NCI-H524 (cell line): ENCODE measurements at regions not wholly inside any gene's neighbourhood (a gene's known extent, or its start where the extent isn't known, plus 50 kb on each side); places are given as distances from the start of the nearest gene placed in this dataset.
"Not testable (repeated sequence)": the region's sequence is repeated elsewhere in the genome, so short reads cannot be mapped to it uniquely, and the experiment has no call there.

Experiments used
- DNase-seq, 2 experiments: peaks; one replicate each; lab custom pipeline; 2025; lab: John Stamatoyannopoulos, UW

DNA sequence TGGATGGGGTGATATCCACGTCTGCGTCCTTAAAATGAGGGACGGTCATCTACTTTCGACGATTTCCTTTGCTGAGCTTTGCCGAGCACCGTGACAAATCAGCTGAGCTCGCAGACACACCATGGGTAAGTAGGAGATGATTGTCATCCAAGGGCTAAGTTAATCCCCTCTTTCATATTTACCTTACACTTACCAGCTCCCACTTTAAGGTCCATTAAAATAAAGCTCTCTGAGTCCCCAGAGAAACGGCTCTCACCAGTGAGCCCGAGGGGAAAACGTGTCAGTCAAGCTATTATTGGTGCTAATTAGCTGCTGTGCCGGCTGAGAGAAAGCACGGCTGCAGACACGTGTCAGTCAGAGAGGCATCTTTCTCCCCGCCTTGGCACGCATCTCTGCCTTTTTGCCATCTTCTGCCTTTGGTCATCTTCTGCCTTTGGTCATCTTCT lies 72.2 kb downstream of the CRLF2 start:
- no peak for DNase-seq

- DNase-seq: no peak
These were observed 73.3 kb downstream of the CRLF2 start for GRCh38 chrX:1139185-1139500.

- DNase-seq: no peak
These were observed 73.8 kb downstream of the CRLF2 start for GRCh38 chrX:1138476-1139184.

DNA sequence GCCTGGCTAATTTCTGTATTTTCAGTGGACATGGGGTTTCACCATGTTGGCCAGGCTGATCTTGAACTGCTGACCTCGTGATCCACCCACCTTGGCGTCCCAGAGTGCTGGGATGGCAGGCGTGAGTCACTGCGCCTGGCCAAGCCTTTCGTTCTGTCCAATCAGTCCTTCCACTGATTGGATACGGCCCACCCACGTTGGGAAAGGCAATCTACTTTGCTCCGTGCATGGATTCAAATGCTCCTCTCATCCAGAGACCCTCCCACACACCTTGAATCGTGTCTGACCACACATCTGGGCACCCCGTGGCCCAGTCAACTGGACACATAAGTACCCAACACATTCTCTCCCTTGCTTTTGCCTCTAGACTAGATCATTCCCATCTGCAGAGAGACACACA lies 74.9 kb downstream of the CRLF2 start:
- DNase-seq: no peak

DNA sequence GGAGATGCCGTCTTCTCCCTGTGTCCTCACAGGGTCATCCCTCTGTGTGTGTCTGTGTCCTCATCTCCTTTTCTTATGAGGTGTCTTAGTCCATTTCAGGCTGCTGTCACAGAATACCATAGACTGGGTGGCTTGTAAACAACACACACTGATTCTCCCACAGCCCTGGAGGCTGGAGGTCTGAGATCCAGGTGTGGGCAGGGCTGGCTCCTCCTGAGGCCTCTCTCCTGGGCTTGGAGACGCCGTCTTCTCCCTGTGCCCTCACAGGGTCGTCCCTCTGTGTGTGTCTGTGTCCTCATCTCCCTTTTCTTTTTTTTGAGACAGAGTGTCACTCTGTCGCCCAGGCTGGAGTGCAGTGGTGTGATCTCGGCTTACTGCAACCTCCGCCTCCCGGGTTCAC lies 75.9 kb downstream of the CRLF2 start:
- DNase-seq: not testable (repeated sequence)

DNA sequence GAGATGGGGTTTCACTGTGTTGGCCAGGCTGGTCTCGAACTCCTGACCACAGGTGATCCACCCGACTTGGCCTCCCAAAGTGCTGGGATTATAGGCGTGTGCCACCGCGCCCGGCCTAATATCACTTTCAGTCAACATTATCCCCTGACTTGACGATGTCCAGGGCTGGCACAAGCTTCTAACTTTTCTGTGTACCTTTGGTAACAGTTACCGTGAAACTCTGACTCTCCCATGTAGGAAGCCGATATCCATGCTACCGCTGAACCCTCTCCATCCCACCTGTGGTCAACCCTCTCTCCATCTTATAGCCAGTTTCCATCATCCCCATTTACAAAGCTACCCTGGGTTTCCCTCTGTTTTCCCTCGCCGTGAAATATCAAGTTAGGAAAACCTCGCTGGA lies 77.5 kb downstream of the CRLF2 start:
- no peak for DNase-seq

- no peak for DNase-seq
These were observed 78.3 kb downstream of the CRLF2 start for GRCh38 chrX:1134156-1134555.

DNA sequence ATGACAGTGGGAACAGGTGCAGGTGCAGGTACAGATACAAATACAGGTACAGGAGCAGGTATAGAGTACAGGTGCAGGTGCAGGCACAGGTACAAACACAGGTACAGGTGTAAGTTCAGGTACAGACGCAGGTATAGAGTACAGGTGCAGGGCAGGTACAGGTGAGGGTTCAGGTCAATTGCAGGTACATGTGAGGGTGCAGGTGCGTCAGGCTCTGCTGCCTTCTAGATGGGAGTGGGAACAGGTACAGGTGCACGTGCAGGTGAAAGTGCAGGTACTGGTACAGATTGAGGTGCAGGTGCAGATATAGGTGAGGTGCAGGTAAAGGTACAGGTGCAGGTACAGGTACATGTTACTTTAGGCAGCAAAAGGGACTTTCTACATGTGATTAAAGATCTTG lies 85.7 kb downstream of the CRLF2 start:
- no peak for DNase-seq

DNA sequence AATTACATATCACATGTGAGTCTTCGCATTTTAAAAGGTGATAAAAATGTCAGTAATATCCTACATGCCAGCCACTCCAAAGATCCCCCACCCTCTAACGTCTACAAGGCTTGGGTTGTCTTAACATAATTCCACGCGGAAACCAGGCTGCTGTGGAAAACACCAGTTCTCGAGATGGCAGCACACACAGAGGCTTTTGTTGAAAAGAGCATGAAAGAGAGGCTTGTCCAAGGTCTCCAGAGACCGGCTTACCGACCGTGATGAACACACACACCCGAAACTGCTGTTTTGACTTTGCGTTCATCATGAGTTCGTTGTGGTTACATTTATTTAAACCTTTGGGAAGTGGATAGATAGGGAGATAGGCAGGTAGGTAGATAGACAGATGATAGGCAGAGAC lies 87.9 kb downstream of the CRLF2 start:
- DNase-seq: no peak

DNA sequence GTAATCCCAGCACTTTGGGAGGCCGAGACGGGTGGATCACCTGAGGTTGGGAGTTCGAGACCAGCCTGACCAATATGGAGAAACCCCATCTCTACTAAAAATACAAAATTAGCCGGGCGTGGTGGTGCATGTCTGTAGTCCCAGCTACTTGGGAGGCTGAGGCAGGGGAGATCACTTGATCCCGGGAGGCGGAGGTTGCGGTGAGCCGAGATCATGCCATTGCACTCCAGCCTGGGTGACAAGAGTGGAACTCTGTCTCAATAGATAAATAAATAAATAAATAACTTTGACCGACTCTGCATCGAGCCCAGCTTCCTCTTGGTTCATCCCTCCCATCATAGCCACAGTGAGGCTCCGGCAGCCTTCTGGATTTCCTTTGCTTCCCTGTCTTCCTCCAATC lies 89.6 kb downstream of the CRLF2 start:
- DNase-seq: not testable (repeated sequence)

DNA sequence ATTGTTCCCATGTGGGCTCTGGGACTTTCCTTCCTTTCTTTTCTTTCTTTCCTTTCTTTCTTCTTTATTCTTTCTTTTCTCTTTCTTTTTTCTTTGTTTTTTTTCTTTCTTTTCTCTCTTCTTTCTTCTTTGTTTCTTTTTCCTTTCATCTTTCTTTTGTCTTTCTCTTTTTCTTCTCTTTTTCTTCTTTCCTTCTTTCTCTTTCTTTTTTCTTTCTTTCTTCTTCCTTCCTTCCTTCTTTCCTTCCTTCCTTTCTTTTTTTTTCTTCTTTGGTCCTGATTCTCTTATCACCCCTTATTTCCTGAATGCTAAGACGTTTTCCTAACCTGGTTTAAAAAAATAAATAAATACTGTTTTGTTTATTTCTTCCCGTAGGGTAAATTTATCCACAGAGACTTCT lies 93.2 kb downstream of the CRLF2 start:
- no peak for DNase-seq

GRCh38 chrX:1118572-1119199 lies 93.8 kb downstream of the CRLF2 start:
- DNase-seq: no peak

- DNase-seq: not testable (repeated sequence)
These were observed 97.0 kb downstream of the CRLF2 start for GRCh38 chrX:1115411-1115810.

DNA sequence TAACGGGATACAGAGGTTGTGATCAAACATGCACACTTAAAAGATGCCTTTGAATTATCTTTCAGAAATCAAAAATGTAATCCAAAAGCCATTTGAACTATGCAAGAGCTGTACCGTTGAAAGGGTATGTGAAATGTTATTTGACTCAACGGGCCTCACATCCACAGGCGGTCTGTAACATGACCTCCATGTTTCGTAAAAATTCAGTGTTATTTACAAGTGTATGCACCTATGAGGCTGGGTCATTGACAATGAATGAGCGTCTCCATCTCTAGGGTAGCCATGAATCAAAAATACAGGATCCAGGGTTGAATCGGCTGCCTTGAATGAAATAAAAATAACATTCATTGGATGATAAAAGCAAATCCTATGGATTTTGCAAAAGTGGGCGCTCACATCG lies 100.1 kb downstream of the CRLF2 start:
- no peak for DNase-seq

DNA sequence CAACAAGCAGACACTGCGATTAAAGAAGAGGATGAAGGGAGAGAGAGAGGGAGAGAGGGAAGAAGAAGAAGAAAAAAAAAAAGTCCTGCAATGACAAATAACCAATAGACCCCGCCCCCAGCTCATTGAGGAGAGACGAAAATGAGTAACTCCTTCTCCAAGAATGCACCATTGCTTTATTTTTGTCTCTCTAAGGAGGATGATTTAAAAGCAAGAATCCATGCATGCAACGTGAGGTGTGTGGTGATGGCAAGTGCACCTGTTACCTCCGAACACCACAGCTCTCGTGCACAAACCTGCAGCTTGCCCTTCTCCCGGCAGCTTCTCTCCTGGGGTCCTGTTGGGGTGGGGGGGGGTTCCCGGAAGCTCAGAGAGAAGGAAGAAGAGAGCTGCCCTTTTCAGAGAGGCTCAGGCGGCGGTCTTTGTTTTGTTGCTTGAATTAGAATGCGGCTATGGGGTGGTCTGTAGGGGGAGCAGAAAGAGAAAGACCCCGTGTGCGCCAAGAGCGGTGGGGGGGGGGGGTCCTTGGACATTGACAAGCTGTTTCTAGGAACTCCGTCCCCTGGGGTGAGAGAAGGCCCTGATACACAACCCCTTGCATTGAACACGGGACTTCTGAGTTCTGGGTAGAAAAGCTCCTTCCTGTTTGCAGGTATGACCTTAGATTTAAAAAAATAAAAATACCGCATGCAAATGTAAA lies 100.7 kb downstream of the CRLF2 start:
- no peak for DNase-seq

DNA sequence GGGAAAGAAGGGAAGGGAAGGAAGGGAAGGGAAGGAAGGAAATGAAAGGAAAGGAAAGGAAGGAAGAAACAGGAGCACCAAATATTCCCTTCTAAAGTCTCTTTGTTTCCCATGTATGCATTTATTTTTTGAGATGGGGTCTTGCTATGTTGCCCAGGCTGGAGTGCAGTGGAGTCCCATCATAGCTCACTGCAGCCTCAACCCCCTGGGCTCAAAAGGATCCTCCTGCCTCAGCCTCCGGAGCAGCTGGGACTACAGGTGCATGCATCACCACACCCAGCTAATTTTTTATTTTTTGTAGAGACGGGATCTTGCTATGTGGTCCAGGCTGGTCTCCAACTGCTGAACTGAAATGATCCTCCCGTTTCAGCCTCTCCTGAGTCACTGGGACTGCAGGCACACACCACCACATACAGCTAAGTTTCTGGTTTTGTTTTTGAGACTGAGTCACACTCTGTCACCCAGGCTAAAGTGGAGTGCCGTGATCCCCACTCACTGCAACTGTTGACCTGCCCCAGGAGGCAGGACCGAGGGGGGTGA lies 102.8 kb downstream of the CRLF2 start:
- DNase-seq: no peak

- no peak for DNase-seq
These were observed 103.7 kb downstream of the CRLF2 start for GRCh38 chrX:1108501-1109445.

DNA sequence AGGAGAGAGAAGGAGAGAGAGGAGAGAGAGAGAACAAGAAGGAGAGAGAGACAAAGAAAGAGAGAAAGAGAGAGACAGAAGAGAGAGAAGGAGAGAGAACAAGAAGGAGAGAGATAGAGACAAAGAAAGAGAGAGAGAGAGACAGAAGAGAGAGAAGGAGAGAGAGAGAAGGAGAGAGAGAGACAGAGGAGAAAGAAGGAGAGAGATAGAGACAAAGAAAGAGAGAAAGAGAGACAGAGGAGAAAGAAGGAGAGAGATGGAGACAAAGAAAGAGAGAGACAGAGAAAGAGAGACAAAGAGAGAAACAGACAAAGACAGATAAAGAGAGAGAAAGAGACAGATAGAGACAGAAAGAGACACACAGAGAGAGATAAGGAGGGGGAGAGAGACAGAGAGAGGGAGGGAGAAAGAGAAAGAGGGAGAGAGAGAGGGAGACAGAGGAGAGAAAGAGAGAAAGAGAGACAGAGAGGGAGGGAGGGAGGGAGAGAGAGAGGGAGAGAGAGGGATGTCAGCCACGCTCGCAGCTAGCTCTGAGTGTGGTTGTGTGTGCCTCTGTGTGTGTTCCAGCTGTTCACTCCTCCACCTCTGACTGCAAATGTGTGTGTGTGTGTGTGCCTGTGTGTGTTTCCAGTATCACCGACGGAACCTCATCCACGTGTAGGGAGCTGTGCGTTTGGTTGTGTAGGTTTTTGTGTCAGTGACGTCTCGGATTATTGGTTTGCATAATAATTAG lies 105.8 kb downstream of the CRLF2 start:
- no peak for DNase-seq

DNA sequence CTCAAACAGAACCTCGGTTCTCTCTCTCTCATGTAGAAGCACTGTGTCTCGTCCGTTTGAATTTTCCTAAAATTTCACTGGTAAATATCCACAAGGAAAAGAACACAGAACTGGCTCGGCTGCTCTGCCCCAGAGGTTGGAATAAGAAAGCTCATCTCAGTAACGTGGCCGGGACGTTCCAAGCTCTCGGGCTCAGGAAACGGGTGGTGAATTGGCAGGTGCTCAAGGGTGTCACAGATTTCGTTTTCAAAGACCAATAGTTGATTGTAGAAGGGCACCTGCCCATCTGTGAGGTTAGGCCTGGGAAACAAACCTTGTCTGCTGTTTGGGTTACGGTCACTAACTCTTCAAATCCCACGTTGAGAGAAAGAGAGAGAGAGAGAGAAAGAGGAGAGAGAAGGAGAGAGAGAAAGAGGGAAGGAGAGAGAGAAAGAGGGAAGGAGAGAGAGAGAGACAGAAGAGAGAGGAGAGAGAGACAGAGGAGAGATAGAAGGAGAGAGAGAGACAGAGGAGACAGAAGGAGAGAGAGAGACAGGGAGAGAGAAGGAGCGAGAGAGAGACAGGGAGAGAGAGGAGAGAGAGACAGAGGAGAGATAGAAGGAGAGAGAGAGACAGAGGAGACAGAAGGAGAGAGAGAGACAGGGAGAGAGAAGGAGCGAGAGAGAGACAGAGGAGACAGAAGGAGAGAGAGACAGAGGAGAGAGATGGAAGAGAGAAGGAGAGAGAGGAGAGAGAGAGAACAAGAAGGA lies 106.6 kb downstream of the CRLF2 start:
- no peak for DNase-seq

GRCh38 chrX:1105031-1105430 lies 107.4 kb downstream of the CRLF2 start:
- DNase-seq: not testable (repeated sequence)

- no peak for DNase-seq
These were observed 109.1 kb downstream of the CRLF2 start for GRCh38 chrX:1103360-1103759.
